ENCODE measurements at regions not wholly inside any gene's neighbourhood (a gene's known extent, or its start where the extent isn't known, plus 50 kb on each side); places are given as distances from the start of the nearest gene placed in this dataset.

DNA sequence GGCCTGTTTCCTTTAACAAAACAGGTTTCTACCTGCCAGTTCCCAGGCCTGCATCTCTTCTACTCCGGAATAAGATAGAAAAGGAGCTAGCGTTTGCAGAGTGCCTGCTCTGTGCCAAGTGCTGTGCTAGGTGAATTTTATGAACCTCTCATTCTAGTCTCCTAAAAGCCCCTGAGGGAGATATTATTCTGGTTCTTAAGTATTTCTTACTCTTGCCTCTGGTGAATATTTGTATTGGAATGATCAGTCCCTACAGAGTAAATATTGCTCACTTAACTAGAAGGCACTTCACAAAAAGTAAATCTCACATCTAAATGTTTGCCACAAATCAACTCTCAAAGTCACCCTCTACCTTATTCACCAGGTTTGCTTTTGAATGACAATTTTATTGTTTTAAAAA is 227.1 kb downstream of the AUH start:
- TF ChIP-seq, protein P1, sequence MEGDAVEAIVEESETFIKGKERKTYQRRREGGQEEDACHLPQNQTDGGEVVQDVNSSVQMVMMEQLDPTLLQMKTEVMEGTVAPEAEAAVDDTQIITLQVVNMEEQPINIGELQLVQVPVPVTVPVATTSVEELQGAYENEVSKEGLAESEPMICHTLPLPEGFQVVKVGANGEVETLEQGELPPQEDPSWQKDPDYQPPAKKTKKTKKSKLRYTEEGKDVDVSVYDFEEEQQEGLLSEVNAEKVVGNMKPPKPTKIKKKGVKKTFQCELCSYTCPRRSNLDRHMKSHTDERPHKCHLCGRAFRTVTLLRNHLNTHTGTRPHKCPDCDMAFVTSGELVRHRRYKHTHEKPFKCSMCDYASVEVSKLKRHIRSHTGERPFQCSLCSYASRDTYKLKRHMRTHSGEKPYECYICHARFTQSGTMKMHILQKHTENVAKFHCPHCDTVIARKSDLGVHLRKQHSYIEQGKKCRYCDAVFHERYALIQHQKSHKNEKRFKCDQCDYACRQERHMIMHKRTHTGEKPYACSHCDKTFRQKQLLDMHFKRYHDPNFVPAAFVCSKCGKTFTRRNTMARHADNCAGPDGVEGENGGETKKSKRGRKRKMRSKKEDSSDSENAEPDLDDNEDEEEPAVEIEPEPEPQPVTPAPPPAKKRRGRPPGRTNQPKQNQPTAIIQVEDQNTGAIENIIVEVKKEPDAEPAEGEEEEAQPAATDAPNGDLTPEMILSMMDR (IDR thresholded peaks at IDR 0.05): no peak
- no peak for TF ChIP-seq POLR2A (IDR thresholded peaks at IDR 0.05)
